ENCODE measurements at regions not wholly inside any gene's neighbourhood (a gene's known extent, or its start where the extent isn't known, plus 50 kb on each side); places are given as distances from the start of the nearest gene placed in this dataset.

DNA sequence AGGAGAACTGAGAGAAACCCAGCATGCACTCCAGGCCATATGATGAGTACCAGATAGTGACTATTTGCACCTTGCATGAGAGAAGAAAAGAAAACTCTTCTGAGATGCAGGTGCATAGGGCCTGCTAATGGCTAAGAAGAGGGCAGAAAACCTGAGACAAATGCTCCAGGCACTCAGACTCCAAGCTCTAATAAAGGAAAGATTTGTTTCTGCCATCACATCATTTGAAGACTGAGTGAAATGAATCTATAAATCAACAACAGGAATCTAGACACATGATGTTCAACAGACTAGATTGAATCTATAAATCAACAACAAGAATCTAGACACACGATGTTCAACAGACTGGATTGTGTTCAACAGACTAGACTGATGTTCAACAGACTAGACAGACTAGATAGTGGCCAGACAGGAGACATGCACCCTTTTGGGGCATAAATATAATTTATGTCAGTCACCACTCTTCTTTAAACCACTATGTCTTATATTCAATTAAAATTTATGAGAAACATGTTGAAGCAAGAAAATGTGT is 482.7 kb upstream of the UBE2E3 start:
- no peak for TF ChIP-seq ZFX (IDR thresholded peaks at IDR 0.05)
- TF ChIP-seq, protein P1, sequence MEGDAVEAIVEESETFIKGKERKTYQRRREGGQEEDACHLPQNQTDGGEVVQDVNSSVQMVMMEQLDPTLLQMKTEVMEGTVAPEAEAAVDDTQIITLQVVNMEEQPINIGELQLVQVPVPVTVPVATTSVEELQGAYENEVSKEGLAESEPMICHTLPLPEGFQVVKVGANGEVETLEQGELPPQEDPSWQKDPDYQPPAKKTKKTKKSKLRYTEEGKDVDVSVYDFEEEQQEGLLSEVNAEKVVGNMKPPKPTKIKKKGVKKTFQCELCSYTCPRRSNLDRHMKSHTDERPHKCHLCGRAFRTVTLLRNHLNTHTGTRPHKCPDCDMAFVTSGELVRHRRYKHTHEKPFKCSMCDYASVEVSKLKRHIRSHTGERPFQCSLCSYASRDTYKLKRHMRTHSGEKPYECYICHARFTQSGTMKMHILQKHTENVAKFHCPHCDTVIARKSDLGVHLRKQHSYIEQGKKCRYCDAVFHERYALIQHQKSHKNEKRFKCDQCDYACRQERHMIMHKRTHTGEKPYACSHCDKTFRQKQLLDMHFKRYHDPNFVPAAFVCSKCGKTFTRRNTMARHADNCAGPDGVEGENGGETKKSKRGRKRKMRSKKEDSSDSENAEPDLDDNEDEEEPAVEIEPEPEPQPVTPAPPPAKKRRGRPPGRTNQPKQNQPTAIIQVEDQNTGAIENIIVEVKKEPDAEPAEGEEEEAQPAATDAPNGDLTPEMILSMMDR (conservative IDR thresholded peaks at IDR 0.05): no peak
- no peak overlapping the region for H3K27ac ChIP-seq

DNA sequence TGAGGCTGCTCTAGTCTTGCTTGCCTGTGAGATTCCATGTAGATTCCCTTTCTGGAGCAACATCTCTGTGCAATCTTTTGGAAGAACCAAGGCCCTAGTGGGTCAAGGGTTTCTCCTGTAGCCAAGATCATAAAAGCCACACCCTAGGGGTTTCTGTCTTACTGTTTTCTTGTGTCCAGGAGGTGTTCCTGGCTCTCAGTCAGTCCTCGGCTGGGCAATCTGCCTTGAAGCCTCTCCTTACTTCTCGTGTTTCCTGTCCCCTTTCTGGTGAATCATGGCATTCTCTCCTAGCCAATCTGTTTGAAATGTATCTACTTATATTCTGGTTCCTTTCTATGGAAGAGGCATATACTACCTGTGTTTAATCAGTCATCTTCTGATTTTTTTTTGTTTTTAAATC is 484.8 kb upstream of the UBE2E3 start:
- H3K27ac ChIP-seq: no peak overlapping the region
- TF ChIP-seq, protein P1 (conservative IDR thresholded peaks at IDR 0.05): no peak
- no peak for TF ChIP-seq ZFX (IDR thresholded peaks at IDR 0.05)

DNA sequence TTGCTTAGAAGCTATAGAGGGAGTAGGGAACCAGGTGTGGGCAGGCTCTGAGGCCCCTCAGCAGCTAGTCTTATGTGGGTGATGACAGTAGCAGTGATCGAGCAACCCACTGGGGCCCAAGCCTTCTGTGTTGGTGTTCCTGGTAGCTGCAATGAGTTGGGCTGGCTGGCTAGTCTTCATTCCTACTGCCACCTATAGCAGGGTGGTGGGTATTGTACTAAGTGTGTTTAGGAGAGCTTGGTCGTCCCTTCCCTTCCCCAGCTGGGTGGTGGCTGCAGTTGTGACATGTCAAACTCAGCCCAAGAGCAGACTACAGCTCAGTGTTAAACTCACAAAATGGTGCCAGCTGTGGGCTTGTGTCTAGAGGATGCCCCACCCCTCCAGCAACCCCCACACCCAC is 486.1 kb upstream of the UBE2E3 start:
- TF ChIP-seq, protein P1 (conservative IDR thresholded peaks at IDR 0.05): no peak
- no peak for TF ChIP-seq ZFX (IDR thresholded peaks at IDR 0.05)
- no peak overlapping the region for H3K27ac ChIP-seq

DNA sequence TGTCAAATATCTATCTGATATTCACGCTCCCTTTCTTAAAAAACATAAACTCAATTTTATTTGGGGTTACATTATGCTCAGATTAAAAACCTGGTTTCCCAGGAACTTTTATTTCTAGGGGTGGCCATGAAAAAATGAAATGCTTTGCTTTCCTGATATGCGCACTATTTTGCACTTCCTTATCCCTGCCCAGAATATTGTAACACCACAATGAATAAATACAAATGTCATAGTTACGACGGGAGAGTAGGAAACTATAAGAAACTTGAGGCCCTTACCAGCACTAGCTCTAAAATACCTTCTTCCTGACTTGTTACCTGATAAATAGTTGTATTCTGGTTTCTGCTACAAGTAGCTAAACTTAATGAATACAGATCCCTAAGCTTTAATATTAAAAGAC is 475.6 kb upstream of the CWC22 start:
- H3K27ac ChIP-seq: no peak overlapping the region
- TF ChIP-seq, protein P1 (conservative IDR thresholded peaks at IDR 0.05): no peak
- no peak for TF ChIP-seq ZFX (IDR thresholded peaks at IDR 0.05)

DNA sequence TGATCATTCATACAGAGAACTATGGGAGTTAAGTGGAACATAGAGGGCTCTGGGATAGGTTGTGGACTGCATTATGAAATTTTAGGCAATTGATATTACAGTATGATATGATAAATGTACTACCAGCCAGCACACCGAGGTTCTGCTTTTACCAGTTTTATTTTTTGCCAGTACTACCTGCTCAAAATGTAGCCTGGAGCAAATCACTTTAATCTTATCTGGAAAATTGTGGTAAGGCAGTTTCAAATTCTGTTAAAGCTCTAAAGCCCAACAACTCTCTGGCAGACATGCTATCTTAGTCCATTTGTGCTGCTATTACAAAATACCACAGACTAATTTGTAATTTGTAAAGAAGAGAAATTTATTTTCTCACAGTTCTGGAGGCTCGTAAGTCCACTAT is 474.9 kb upstream of the CWC22 start:
- no peak overlapping the region for H3K27ac ChIP-seq
- no peak for TF ChIP-seq ZFX (IDR thresholded peaks at IDR 0.05)
- TF ChIP-seq, protein P1 (conservative IDR thresholded peaks at IDR 0.05): no peak

DNA sequence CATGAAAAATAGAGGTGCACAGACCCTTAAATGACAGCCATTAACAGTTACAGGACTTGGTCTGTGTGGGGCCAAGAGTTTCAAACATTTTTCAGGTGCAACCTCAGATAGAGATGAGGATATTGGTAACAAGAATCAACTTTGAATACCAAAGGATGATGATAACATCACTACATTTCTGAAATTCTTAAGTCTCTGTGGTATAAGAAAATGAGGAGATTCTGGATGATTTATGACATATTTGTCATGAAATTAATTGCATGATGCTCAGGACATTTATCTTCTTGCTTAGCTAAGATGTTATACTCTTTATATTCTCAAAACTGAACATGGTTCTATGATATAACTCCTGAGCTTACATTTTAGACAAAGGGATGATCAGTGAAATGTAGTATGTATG is 471.8 kb upstream of the CWC22 start:
- H3K27ac ChIP-seq: no peak overlapping the region
- no peak for TF ChIP-seq ZFX (IDR thresholded peaks at IDR 0.05)
- TF ChIP-seq, protein P1 (conservative IDR thresholded peaks at IDR 0.05): no peak

DNA sequence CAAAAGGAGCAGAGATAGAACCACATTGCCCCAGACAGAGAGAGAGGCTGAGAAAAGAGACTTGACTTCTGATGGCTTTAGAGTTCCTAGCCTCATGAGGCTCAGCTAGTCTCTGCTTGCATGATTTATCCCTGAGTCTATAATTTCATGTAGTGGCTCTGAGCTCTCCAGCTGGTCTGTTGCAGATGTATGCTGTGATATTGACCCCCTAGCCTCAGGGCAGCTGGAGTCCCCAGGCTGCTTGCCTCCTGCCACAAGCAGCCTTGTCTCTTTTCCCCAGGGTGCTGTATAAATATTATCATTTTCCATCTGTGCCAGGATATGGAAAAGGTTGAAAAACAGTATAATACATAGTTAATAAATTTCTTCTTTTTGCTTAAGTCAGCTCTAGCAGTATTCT is 467.6 kb upstream of the CWC22 start:
- TF ChIP-seq ZFX (IDR thresholded peaks at IDR 0.05): no peak
- TF ChIP-seq, protein P1 (conservative IDR thresholded peaks at IDR 0.05): no peak
- H3K27ac ChIP-seq: no peak overlapping the region

Data from C4-2B (cell line).